CD14-positive monocyte (primary cell): ENCODE measurements at regions not wholly inside any gene's neighbourhood (a gene's known extent, or its start where the extent isn't known, plus 50 kb on each side); places are given as distances from the start of the nearest gene placed in this dataset.

Source experiments
- DNase-seq, 3 donors: peaks; one replicate each; pipeline ENCODE4 v3.0.0-alpha.2; 2011 to 2022
- H2AFZ ChIP-seq: 2 replicates; pipeline ENCODE4 v1.6.0; 2012; ENCODE audit warnings: mild to moderate bottlenecking, low read depth, low read length, inconsistent platforms; ENCODE audit not compliant: insufficient read depth, poor library complexity, severe bottlenecking
- H3K27ac ChIP-seq, 2 donors: 1 replicate in 1 of 2; 2 replicates in 1 of 2; pipeline ENCODE4 v1.5.1; 2012 to 2013; ENCODE audit warnings: low read length in 2 of 2, control low read depth in 1 of 2, inconsistent platforms in 1 of 2, low read depth in 1 of 2, mild to moderate bottlenecking in 1 of 2
- H3K27me3 ChIP-seq, 2 donors: one replicate each; pipeline versions ENCODE4 v1.6.0 to v1.6.1; 2011 to 2013; ENCODE audit warnings: low read length in 2 of 2; ENCODE audit not compliant: control insufficient read depth in 2 of 2, insufficient read depth in 2 of 2
- H3K36me3 ChIP-seq, 2 donors: replicated peaks in 1 of 2; 1 replicate in 1 of 2; 2 replicates in 1 of 2; pipeline versions ENCODE4 v1.5.1 to v1.6.1; 2012 to 2013; ENCODE audit warnings: low read length in 2 of 2, control low read depth in 1 of 2, inconsistent platforms in 1 of 2, mild to moderate bottlenecking in 1 of 2; ENCODE audit not compliant: insufficient read depth in 2 of 2, control insufficient read depth in 1 of 2
- H3K4me1 ChIP-seq, 2 donors: 1 replicate in 1 of 2; 2 replicates in 1 of 2; pipeline versions ENCODE4 v1.5.1 to v1.6.1; 2012 to 2013; ENCODE audit warnings: low read length in 2 of 2, control low read depth in 1 of 2, inconsistent platforms in 1 of 2, mild to moderate bottlenecking in 1 of 2, moderate library complexity in 1 of 2; ENCODE audit not compliant: insufficient read depth in 2 of 2, control insufficient read depth in 1 of 2
- H3K4me2 ChIP-seq: replicated peaks from 2 replicates; pipeline ENCODE3; 2012; ENCODE audit warnings: low read length, moderate library complexity, mild to moderate bottlenecking; ENCODE audit not compliant: poor library complexity, severe bottlenecking; ENCODE audit errors: extremely low read depth
- H3K4me3 ChIP-seq, 3 experiments: fragments of 200-600 bp in 1 of 3; sonication (generic) in 1 of 3; replicated peaks in 1 of 3; 1 replicate in 2 of 3; 2 replicates in 1 of 3; pipeline ENCODE4 v1.5.1; 2011 to 2013; ENCODE audit warnings: low read length in 3 of 3, mild to moderate bottlenecking in 3 of 3, control low read depth in 2 of 3, low read depth in 2 of 3, inconsistent platforms in 1 of 3, moderate library complexity in 1 of 3
- H3K79me2 ChIP-seq: 2 replicates; pipeline ENCODE4 v1.6.0; 2012; ENCODE audit warnings: mild to moderate bottlenecking, control low read depth, inconsistent platforms, low read length, moderate library complexity; ENCODE audit not compliant: insufficient read depth
- H3K9ac ChIP-seq: 2 replicates; pipeline ENCODE4 v1.6.0; 2017; ENCODE audit warnings: low read length, mild to moderate bottlenecking; ENCODE audit not compliant: insufficient read depth, poor library complexity, severe bottlenecking
- H3K9me3 ChIP-seq, 2 donors: replicated peaks in 1 of 2; 1 replicate in 1 of 2; 2 replicates in 1 of 2; pipeline versions ENCODE4 v1.5.1 to v1.6.1; 2012 to 2013; ENCODE audit warnings: low read length in 2 of 2, control low read depth in 1 of 2; ENCODE audit not compliant: control insufficient read depth in 1 of 2, insufficient read depth in 1 of 2
- H4K20me1 ChIP-seq: 2 replicates; pipeline ENCODE4 v1.6.0; 2012; ENCODE audit warnings: mild to moderate bottlenecking, low read length, control low read depth, moderate library complexity; ENCODE audit not compliant: insufficient read depth
- H3K27ac Mint-ChIP-seq, 7 donors: one replicate each; pipeline ENCODE4 v1.8.0; 2020; ENCODE audit warnings: mild to moderate bottlenecking in 7 of 7, mixed read lengths in 7 of 7, moderate library complexity in 6 of 7, inconsistent platforms in 2 of 7
- H3K27me3 Mint-ChIP-seq, 3 donors: one replicate each; pipeline ENCODE4 v1.8.0; 2021 to 2022; ENCODE audit warnings: low read depth in 3 of 3, mild to moderate bottlenecking in 3 of 3, mixed read lengths in 3 of 3, moderate library complexity in 3 of 3, inconsistent platforms in 1 of 3
- H3K36me3 Mint-ChIP-seq, 2 donors: one replicate each; pipeline ENCODE4 v1.8.0; 2020; ENCODE audit warnings: mixed read lengths in 2 of 2, inconsistent platforms in 1 of 2, mild to moderate bottlenecking in 1 of 2
- H3K4me1 Mint-ChIP-seq: one replicate; pipeline ENCODE4 v1.8.0; 2020; ENCODE audit warnings: mild to moderate bottlenecking, mixed read lengths
- H3K4me3 Mint-ChIP-seq, 2 donors: one replicate each; pipeline ENCODE4 v1.8.0; 2020; ENCODE audit warnings: mild to moderate bottlenecking in 2 of 2, mixed read lengths in 2 of 2, moderate library complexity in 1 of 2
- H3K9me3 Mint-ChIP-seq, 7 donors: one replicate each; pipeline ENCODE4 v1.8.0; 2020 to 2022; ENCODE audit warnings: mixed read lengths in 7 of 7, mild to moderate bottlenecking in 6 of 7, moderate library complexity in 6 of 7, inconsistent platforms in 2 of 7
- CTCF ChIP-seq: fragments of 200-600 bp; IDR thresholded peaks from one replicate; pipeline ENCODE4 v1.8.0; 2022; ENCODE audit warnings: antibody characterized with exemption, mild to moderate bottlenecking
- WGBS: methylation state at CpG from one replicate; pipeline ENCODE4 v1.1.5; 2013; ENCODE audit warnings: missing lambda C conversion rate; ENCODE audit not compliant: insufficient coverage; 5-methylcytosine and 5-hydroxymethylcytosine counted together
- intact Hi-C, 2 donors: fragments of 100-400 bp; cut with micrococcal nuclease; formaldehyde crosslinking; loops; one replicate each; pipeline versions ENCODE4 v1.15.0 to v1.15.1; 2023

GRCh38 chr1:191662746-191663145 lies 495.5 kb upstream of the RGS18 start:
- no peaks in the 10 kb centered on the region for H3K79me2 ChIP-seq
- no peaks in the 10 kb centered on the region for H3K4me1 Mint-ChIP-seq
- no peaks in the 10 kb centered on the region for H4K20me1 ChIP-seq
- no peaks in the 10 kb centered on the region for H3K36me3 Mint-ChIP-seq
- H3K4me3 ChIP-seq, result no peak overlapping the region
- no peak overlapping the region for H3K4me2 ChIP-seq
- H3K9ac ChIP-seq, result no peak overlapping the region
- TF ChIP-seq CTCF, result no peak
- no peak for DNase-seq
- H3K27me3 ChIP-seq, result no peaks in the 10 kb centered on the region
- intact Hi-C loops, result no loop called here
- H3K27ac Mint-ChIP-seq, result no peak overlapping the region
- H2AFZ ChIP-seq, result no peak overlapping the region
- peaks cover 0 to 2% (median 0%) of the 10 kb centered on the region in 3 donors for H3K27me3 Mint-ChIP-seq
- no peak overlapping the region for H3K4me3 Mint-ChIP-seq
- no peak overlapping the region for H3K27ac ChIP-seq
- peaks cover 0 to 3% of the 10 kb centered on the region in 2 donors for H3K9me3 ChIP-seq
- WGBS, result 100% methylated on average over 1 of the region's 1 CpG
- no peaks in the 10 kb centered on the region for H3K36me3 ChIP-seq
- peaks cover 0 to 2% (median 0%) of the 10 kb centered on the region in 7 donors for H3K9me3 Mint-ChIP-seq
- H3K4me1 ChIP-seq, result no peaks in the 10 kb centered on the region

- no peak overlapping the region for H3K27ac Mint-ChIP-seq
- WGBS, result 100% methylated on average over 2 of the region's 5 CpGs
- H2AFZ ChIP-seq, result no peak overlapping the region
- H3K27me3 ChIP-seq, result no peaks in the 10 kb centered on the region
- H3K4me3 ChIP-seq, result no peak overlapping the region
- intact Hi-C loops, result no loop called here
- H3K9ac ChIP-seq, result no peak overlapping the region
- DNase-seq, result no peak
- no peaks in the 10 kb centered on the region for H4K20me1 ChIP-seq
- no peak overlapping the region for H3K27ac ChIP-seq
- peaks cover 0 to 4% (median 0%) of the 10 kb centered on the region in 7 donors for H3K9me3 Mint-ChIP-seq
- no peaks in the 10 kb centered on the region for H3K4me1 ChIP-seq
- H3K79me2 ChIP-seq, result no peaks in the 10 kb centered on the region
- H3K27me3 Mint-ChIP-seq, result no peaks in the 10 kb centered on the region
- TF ChIP-seq CTCF, result no peak
- no peak overlapping the region for H3K4me3 Mint-ChIP-seq
- H3K9me3 ChIP-seq, result no peaks in the 10 kb centered on the region
- H3K36me3 ChIP-seq, result no peaks in the 10 kb centered on the region
- no peaks in the 10 kb centered on the region for H3K36me3 Mint-ChIP-seq
- H3K4me2 ChIP-seq, result no peak overlapping the region
- no peaks in the 10 kb centered on the region for H3K4me1 Mint-ChIP-seq
These were observed 489.7 kb upstream of the RGS18 start for GRCh38 chr1:191668525-191668924.
